ACHN (cell line): ENCODE measurements at regions not wholly inside any gene's neighbourhood (a gene's known extent, or its start where the extent isn't known, plus 50 kb on each side); places are given as distances from the start of the nearest gene placed in this dataset.
A peak's percentile ranks its signal among the peaks of the same experiment; 100 is the strongest.

ENCODE experiments used
- DNase-seq: peaks from one replicate; pipeline ENCODE4 v3.0.0-alpha.2; 2015
- in situ Hi-C: cut with HindIII; loops from 2 replicates; pipeline ENCODE4 v1.10.0; 2017; ENCODE audit warnings: low sequenced_read_pairs, low pct_ligation_motif_present, low pct_unique_long_range_greater_than_20kb

DNA sequence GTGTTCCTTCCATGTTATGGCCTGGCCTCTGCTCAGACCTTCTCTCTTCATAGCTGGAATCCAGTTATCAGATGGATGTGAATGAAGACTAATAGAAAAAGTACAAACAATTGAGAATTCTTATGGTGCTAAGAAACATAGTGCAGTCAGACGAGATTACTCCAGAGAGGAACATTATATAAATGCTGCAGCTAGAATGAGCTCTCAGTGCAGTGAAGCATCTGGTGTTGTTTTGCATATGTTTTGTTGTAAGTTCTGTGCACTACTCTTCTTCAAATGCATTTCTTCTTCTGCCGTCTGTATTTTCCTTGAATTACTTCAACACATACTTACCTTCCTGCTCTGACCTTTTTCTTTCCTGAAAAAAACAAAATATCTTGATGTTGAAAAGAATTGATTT, 602.4 kb upstream of the CDH18 start:
- in situ Hi-C loops = no loop called here
- no peak for DNase-seq

GRCh38 chr5:20575571-20575970, 587.6 kb upstream of the CDH18 start:
- in situ Hi-C loops = no loop called here
- DNase-seq = peak; percentile 4

- in situ Hi-C loops = no loop called here
- no peak for DNase-seq
Measured at GRCh38 chr5:20574576-20574975, 586.6 kb upstream of the CDH18 start.

- peak; percentile 65 for DNase-seq
- in situ Hi-C loops = no loop called here
Measured at GRCh38 chr5:20572614-20573013, 584.6 kb upstream of the CDH18 start.

- in situ Hi-C loops = no loop called here
- DNase-seq = no peak
Measured at GRCh38 chr5:20570486-20570885, 582.5 kb upstream of the CDH18 start.

- in situ Hi-C loops = no loop called here
- DNase-seq = no peak
Measured at GRCh38 chr5:20562544-20562943, 574.5 kb upstream of the CDH18 start.

DNA sequence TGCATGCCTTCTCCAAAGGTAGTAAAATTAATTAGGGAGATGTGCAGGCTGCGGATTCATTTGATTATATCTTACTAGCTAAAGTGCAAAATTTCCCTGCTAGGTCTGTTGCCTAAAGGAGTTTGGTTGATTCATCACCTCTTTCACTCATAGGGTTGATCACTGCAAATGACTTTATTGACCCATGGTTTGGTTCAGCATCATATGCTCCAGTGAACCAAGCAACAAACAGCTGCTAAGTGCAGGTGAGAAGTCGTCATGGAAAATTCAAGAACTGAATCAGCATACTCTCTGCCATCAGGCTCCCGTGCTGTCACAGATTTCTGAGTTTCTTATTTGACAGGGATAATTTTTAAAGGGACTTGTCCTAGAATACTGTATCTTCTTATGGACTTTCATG, 571.8 kb upstream of the CDH18 start:
- in situ Hi-C loops = no loop called here
- DNase-seq = no peak

- in situ Hi-C loops = no loop called here
- peak; percentile 25 for DNase-seq
Measured at GRCh38 chr5:20556115-20556763, 568.2 kb upstream of the CDH18 start.

DNA sequence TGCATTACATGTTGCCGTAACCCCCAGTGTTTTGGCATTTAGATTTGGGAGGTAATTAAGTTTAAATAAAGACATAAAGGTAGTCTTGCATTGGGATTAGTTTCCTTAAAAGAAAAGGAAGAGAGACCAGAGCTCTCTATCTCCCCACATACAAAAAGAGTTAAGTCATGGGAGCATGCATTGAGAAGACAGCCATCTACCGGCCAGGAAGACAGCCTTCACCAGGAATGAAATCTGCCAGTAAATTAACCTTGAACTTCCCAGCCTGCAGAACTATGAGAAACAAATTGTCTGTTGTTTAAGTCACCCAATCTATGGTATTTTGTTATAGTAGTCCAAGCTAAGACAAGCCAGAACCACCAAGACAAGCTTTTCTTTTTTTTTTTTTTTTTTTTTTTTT, 567.0 kb upstream of the CDH18 start:
- no peak for DNase-seq

GRCh38 chr5:20554001-20554400, 566.0 kb upstream of the CDH18 start:
- no peak for DNase-seq
- in situ Hi-C loops = no loop called here

More for the DNA sequence above, 567.0 kb upstream of the CDH18 start:
- in situ Hi-C loops = no loop called here

GRCh38 chr5:20537911-20538703, 550.1 kb upstream of the CDH18 start:
- in situ Hi-C loops = no loop called here

GRCh38 chr5:20536813-20537212, 548.8 kb upstream of the CDH18 start:
- in situ Hi-C loops = no loop called here

More at GRCh38 chr5:20537911-20538703, 550.1 kb upstream of the CDH18 start:
- no peak for DNase-seq

GRCh38 chr5:20536341-20536740, 548.3 kb upstream of the CDH18 start:
- in situ Hi-C loops = no loop called here
- no peak for DNase-seq

More at GRCh38 chr5:20536813-20537212, 548.8 kb upstream of the CDH18 start:
- no peak for DNase-seq

DNA sequence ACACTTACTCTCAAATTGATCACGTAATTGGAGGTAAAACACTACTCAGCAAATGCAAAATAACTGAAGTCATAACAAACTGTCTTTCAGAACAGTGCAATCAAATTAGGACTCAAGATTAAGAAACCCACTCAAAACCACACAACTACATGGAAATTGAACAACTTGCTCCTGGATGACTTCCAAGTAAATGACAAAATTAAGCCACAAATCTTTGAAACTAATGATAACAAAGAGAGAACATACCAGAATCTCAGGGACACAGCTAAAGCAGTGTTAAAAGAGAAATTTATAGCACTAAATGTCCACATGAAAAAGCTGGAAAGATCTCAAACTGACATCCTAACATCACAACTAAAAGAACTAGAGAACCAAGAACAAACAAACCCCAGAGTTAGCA, 540.5 kb upstream of the CDH18 start:
- in situ Hi-C loops = no loop called here
- no peak for DNase-seq

- no peak for DNase-seq
Measured at GRCh38 chr5:20524991-20525529, 537.1 kb upstream of the CDH18 start.

GRCh38 chr5:20522905-20523482, 535.0 kb upstream of the CDH18 start:
- in situ Hi-C loops = no loop called here
- no peak for DNase-seq

More at GRCh38 chr5:20524991-20525529, 537.1 kb upstream of the CDH18 start:
- in situ Hi-C loops = no loop called here

DNA sequence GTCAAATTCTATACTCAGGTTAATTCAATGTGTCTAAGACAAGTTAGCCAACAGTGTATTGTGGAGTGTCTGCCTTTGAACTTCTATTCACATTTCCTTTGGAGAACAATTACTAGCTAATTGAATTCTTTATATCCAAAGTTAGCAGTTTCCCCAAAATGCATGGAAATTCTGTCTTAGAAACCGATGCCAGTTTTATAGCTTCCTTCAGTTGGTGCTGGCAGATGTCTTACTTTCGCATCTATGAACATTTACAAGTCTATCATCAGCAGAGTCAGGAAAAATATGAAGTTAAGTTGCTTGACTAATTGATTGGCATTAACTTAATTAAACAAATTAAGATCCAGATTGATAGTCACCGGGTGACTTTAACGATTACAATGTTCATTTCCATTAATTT, 527.6 kb upstream of the CDH18 start:
- no peak for DNase-seq
- in situ Hi-C loops = no loop called here

GRCh38 chr5:20514145-20514544, 526.1 kb upstream of the CDH18 start:
- no peak for DNase-seq
- in situ Hi-C loops = no loop called here

DNA sequence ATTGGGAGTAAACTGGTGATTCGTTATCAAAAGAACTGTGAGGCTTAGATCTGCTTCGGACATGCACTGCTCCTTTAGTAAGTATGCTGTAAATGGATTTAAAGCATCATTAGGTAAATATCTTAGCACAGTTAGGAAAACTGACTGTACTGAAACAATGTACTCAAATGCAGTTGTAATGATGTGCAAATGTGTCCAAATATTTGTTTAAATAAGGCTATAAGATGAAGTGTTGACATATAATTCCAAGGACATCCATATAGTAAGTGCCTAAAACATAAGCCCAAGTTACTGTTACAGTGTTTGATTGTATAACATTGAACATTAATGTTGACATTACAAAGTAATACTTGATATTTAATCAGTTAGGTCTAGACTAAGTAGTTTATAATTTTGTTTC, 512.5 kb upstream of the CDH18 start:
- DNase-seq = no peak
- in situ Hi-C loops = no loop called here
